SH-SY5Y (cell line): ENCODE measurements at regions not wholly inside any gene's neighbourhood (a gene's known extent, or its start where the extent isn't known, plus 50 kb on each side); places are given as distances from the start of the nearest gene placed in this dataset.

ENCODE experiments used
- GATA2 ChIP-seq: IDR thresholded peaks from 2 replicates; pipeline ENCODE4 v1.6.1; 2011; ENCODE audit warnings: mild to moderate bottlenecking, low read depth, low read length
- GATA3 ChIP-seq: IDR thresholded peaks from 2 replicates; pipeline ENCODE4 v1.6.1; 2011; ENCODE audit warnings: low read depth, mild to moderate bottlenecking, low read length, moderate library complexity

DNA sequence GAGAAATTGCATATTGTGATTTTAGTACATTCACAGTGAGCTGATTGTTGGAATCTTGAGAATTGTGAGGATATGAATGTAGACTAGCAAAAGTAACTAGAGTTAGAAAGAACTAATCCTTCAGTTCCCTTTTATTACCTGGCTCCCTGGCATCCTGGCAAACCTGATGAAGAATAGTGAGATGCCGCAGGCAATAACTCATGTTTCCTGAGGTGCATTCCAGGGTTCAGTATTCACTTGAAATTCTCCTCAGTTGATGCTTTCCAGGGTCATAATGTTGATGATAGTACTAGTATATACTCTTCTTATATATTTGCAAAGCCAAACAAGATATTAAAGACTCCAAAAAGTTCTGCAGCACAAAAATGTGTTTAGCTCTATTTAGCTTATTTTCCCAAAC lies 432.1 kb upstream of the CELF4 start:
- TF ChIP-seq GATA2 (no peak), GATA3 (no peak)
